Fibroblast of lung (primary cell): ENCODE measurements at regions not wholly inside any gene's neighbourhood (a gene's known extent, or its start where the extent isn't known, plus 50 kb on each side); places are given as distances from the start of the nearest gene placed in this dataset.

Experiments used
- DNase-seq, 2 donors: peaks; one replicate each; pipeline versions ENCODE4 v3.0.0 to v3.0.0-alpha.2; 2010; ENCODE audit warnings: low read depth in 2 of 2
- H2AFZ ChIP-seq: 2 replicates; pipeline ENCODE4 v1.5.1; 2012; ENCODE audit warnings: low read length, control low read depth, inconsistent platforms
- H3K27ac ChIP-seq: 2 replicates; pipeline ENCODE4 v1.5.1; 2011; ENCODE audit warnings: low read length, control low read depth; ENCODE audit not compliant: insufficient read depth
- H3K27me3 ChIP-seq: 2 replicates; pipeline ENCODE4 v1.5.1; 2011; ENCODE audit warnings: mild to moderate bottlenecking, low read length; ENCODE audit not compliant: control insufficient read depth, insufficient read depth
- H3K36me3 ChIP-seq: 2 replicates; pipeline ENCODE4 v1.5.1; 2011; ENCODE audit warnings: low read length; ENCODE audit not compliant: control insufficient read depth, insufficient read depth
- H3K4me1 ChIP-seq: 2 replicates; pipeline ENCODE4 v1.5.1; 2011; ENCODE audit warnings: low read length; ENCODE audit not compliant: control insufficient read depth, insufficient read depth; ENCODE audit errors: extremely low read depth
- H3K4me2 ChIP-seq: 2 replicates; pipeline ENCODE4 v1.5.1; 2011; ENCODE audit warnings: low read length, control low read depth; ENCODE audit not compliant: insufficient read depth; ENCODE audit errors: extremely low read depth
- H3K4me3 ChIP-seq, 4 experiments: fragments of 200-600 bp in 1 of 4; sonication (generic) in 1 of 4; replicated peaks in 1 of 4; 2 replicates each; pipeline ENCODE4 v1.5.1; 2011 to 2016; ENCODE audit warnings: low read length in 4 of 4, low read depth in 3 of 4, mild to moderate bottlenecking in 3 of 4, control low read depth in 2 of 4, inconsistent platforms in 1 of 4, mixed read lengths in 1 of 4; ENCODE audit not compliant: insufficient read depth in 1 of 4; ENCODE audit errors: control extremely low read depth in 1 of 4
- H3K79me2 ChIP-seq: 2 replicates; pipeline ENCODE4 v1.5.1; 2012; ENCODE audit warnings: mild to moderate bottlenecking, low read length, inconsistent platforms; ENCODE audit not compliant: control insufficient read depth, insufficient read depth
- H3K9ac ChIP-seq: 2 replicates; pipeline ENCODE4 v1.5.1; 2011; ENCODE audit warnings: mild to moderate bottlenecking, low read length, control low read depth; ENCODE audit not compliant: insufficient read depth
- H3K9me3 ChIP-seq: 2 replicates; pipeline ENCODE4 v1.5.1; 2012; ENCODE audit warnings: low read depth, low read length; ENCODE audit not compliant: control insufficient read depth, insufficient read depth
- H4K20me1 ChIP-seq: 2 replicates; pipeline ENCODE4 v1.5.1; 2011; ENCODE audit warnings: low read length; ENCODE audit not compliant: control insufficient read depth, insufficient read depth; ENCODE audit errors: extremely low read depth
- EZH2 ChIP-seq: IDR thresholded peaks from 2 replicates; pipeline ENCODE4 v1.5.1; 2012; ENCODE audit warnings: low read length, control low read depth, mild to moderate bottlenecking; ENCODE audit errors: missing control alignments
- TF ChIP-seq, protein P1 (sequence below), 2 donors: IDR thresholded peaks in 1 of 2; conservative IDR thresholded peaks in 1 of 2; 1 replicate in 1 of 2; 2 replicates in 1 of 2; pipeline ENCODE4 v1.5.1; 2011 to 2012; ENCODE audit warnings: low read length in 2 of 2, control low read depth in 1 of 2, inconsistent platforms in 1 of 2, low read depth in 1 of 2, mild to moderate bottlenecking in 1 of 2

DNA sequence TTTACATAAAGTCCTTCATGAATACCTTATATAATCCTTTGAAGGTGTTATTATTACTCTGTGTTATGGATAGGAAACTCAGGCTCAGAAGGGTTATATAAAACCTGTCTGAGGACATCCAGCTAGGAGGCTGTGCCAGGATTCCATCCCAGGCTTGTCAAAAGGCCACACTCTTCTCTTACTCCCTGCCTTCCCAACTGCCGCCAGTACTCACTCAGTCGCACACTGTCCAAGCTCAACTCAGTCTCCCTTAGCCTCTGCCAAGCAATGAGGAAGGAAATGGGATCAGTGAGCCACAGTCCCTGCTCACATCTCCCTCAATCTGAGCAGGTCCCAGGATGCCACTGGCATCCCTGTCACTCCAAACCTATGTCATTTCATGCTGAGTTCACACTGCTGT is 94.4 kb downstream of the NAV1 start:
- peaks cover 10% of the 10 kb centered on the region for H3K36me3 ChIP-seq
- no peak overlapping the region for H3K4me2 ChIP-seq
- TF ChIP-seq, protein P1, sequence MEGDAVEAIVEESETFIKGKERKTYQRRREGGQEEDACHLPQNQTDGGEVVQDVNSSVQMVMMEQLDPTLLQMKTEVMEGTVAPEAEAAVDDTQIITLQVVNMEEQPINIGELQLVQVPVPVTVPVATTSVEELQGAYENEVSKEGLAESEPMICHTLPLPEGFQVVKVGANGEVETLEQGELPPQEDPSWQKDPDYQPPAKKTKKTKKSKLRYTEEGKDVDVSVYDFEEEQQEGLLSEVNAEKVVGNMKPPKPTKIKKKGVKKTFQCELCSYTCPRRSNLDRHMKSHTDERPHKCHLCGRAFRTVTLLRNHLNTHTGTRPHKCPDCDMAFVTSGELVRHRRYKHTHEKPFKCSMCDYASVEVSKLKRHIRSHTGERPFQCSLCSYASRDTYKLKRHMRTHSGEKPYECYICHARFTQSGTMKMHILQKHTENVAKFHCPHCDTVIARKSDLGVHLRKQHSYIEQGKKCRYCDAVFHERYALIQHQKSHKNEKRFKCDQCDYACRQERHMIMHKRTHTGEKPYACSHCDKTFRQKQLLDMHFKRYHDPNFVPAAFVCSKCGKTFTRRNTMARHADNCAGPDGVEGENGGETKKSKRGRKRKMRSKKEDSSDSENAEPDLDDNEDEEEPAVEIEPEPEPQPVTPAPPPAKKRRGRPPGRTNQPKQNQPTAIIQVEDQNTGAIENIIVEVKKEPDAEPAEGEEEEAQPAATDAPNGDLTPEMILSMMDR (conservative IDR thresholded peaks at IDR 0.05 in 1 of 2, IDR thresholded peaks at IDR 0.05 in 1 of 2; ENCODE audit: low read depth in 1 of 2, low read length in 2 of 2) = no peak
- no peak for TF ChIP-seq EZH2
- peaks cover 52% of the 10 kb centered on the region for H3K4me1 ChIP-seq
- no peak overlapping the region for H2AFZ ChIP-seq
- H3K9me3 ChIP-seq = no peaks in the 10 kb centered on the region
- no peak overlapping the region for H3K9ac ChIP-seq
- H3K27ac ChIP-seq = no peak overlapping the region
- no peaks in the 10 kb centered on the region for H4K20me1 ChIP-seq
- no peak for DNase-seq
- peaks cover 11% of the 10 kb centered on the region for H3K79me2 ChIP-seq
- H3K4me3 ChIP-seq = no peak overlapping the region
- H3K27me3 ChIP-seq = no peaks in the 10 kb centered on the region

DNA sequence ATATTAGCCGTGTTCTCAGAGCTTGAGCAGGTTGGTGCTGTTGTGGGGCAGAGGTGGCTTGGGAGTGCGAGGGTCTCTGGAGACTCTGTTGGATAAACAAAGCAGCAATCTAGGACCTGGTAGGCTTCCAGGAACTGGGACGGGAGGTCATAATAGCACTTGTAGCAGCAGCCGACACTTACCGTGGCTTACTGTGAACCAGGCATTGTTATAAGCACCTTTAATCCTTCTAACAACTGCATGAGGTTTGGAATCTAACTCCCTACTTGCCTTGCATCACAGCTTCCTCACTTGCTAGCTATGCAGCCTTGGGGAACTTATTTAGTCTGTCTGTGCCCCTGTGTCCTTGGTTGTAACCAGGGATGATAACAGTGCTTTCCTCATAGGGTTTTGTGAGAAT is 94.9 kb downstream of the NAV1 start:
- Histone ChIP-seq H2AFZ (no peak overlapping the region), H3K27ac (no peak overlapping the region), H3K79me2 (peaks cover 11% of the 10 kb centered on the region), H4K20me1 (no peaks in the 10 kb centered on the region), H3K9ac (no peak overlapping the region), H3K4me3 (no peak overlapping the region), H3K4me1 (peaks cover 57% of the 10 kb centered on the region), H3K9me3 (no peaks in the 10 kb centered on the region), H3K36me3 (peaks cover 10% of the 10 kb centered on the region), H3K27me3 (no peaks in the 10 kb centered on the region), H3K4me2 (no peak overlapping the region)
- no peak for TF ChIP-seq EZH2
- TF ChIP-seq, protein P1 (conservative IDR thresholded peaks at IDR 0.05 in 1 of 2, IDR thresholded peaks at IDR 0.05 in 1 of 2; ENCODE audit: low read depth in 1 of 2, low read length in 2 of 2) = no peak
- peak; percentile 17 to 30 for DNase-seq

DNA sequence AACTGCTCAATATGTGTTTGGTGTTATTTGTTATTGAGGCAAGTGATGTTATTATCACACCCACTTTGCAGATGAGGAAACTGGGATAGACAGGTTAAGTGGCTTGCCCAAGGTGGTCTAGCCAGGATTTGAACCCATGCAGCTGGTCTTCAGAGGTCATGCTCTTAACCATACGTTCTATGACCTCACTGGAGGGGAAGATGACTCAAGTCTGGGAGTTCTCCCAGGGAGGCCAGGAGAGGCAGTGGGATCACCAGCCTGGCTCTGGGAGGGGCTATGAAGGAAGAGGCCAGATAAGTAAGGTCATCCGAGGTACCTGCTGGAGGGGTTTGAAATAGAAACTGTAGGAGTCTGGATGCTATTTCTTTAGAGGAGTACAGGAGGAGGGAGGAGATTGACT is 95.3 kb downstream of the NAV1 start:
- H3K4me1 ChIP-seq = peaks cover 62% of the 10 kb centered on the region
- H4K20me1 ChIP-seq = no peaks in the 10 kb centered on the region
- H3K27ac ChIP-seq = peak overlapping the region; percentile 21
- H3K4me3 ChIP-seq = no peak overlapping the region
- H3K9ac ChIP-seq = no peak overlapping the region
- TF ChIP-seq, protein P1 (conservative IDR thresholded peaks at IDR 0.05 in 1 of 2, IDR thresholded peaks at IDR 0.05 in 1 of 2; ENCODE audit: low read depth in 1 of 2, low read length in 2 of 2) = no peak
- no peak for TF ChIP-seq EZH2
- peaks cover 15% of the 10 kb centered on the region for H3K79me2 ChIP-seq
- H2AFZ ChIP-seq = no peak overlapping the region
- H3K36me3 ChIP-seq = peaks cover 10% of the 10 kb centered on the region
- no peaks in the 10 kb centered on the region for H3K9me3 ChIP-seq
- no peak overlapping the region for H3K4me2 ChIP-seq
- peak; percentile 64 to 74 for DNase-seq
- no peaks in the 10 kb centered on the region for H3K27me3 ChIP-seq
